Adrenal gland (tissue), 9 donors: ENCODE measurements at regions not wholly inside any gene's neighbourhood (a gene's known extent, or its start where the extent isn't known, plus 50 kb on each side); places are given as distances from the start of the nearest gene placed in this dataset.

Source experiments
- DNase-seq, 7 donors: peaks; one replicate each; pipeline ENCODE4 v3.0.0-alpha.2; 2019 to 2020
- H3K27ac ChIP-seq, 5 donors: fragments of 200-600 bp; sonication (generic) in 4 of 5; 1 replicate in 3 of 5; 2 replicates in 2 of 5; pipeline versions ENCODE4 v1.5.1 to v1.8.0; 2016 to 2020; ENCODE audit warnings: mild to moderate bottlenecking in 1 of 5
- H3K27me3 ChIP-seq: fragments of 200-600 bp; 2 replicates; pipeline ENCODE4 v1.8.0; 2021
- H3K36me3 ChIP-seq, 2 donors: fragments of 200-600 bp; replicated peaks in 1 of 2; 1 replicate in 1 of 2; 2 replicates in 1 of 2; pipeline versions ENCODE4 v1.5.1 to v1.8.0; 2018 to 2022
- H3K4me1 ChIP-seq, 2 donors: fragments of 200-600 bp; replicated peaks in 1 of 2; 1 replicate in 1 of 2; 2 replicates in 1 of 2; pipeline versions ENCODE4 v1.5.1 to v1.8.0; 2018 to 2021
- H3K4me3 ChIP-seq, 4 donors: fragments of 200-600 bp; sonication (generic) in 3 of 4; one replicate each; pipeline ENCODE4 v1.5.1; 2016 to 2018
- H3K9me3 ChIP-seq, 3 donors: fragments of 200-600 bp; sonication (generic) in 1 of 3; replicated peaks in 1 of 3; 1 replicate in 2 of 3; 2 replicates in 1 of 3; pipeline versions ENCODE4 v1.5.1 to v1.8.0; 2016 to 2021
- POLR2A ChIP-seq, 2 donors: fragments of 450-650 bp; IDR thresholded peaks; one replicate each; pipeline ENCODE4 v1.6.1; 2017; ENCODE audit warnings: antibody characterized with exemption in 2 of 2, mild to moderate bottlenecking in 2 of 2, moderate library complexity in 1 of 2
- WGBS, 4 donors: extraction: QIAGEN DNeasy Blood & Tissue Kit in 2 of 4; methylation state at CpG; one replicate each; pipeline versions ENCODE4 v1.1.5 to v1.1.7; 2013 to 2017; 5-methylcytosine and 5-hydroxymethylcytosine counted together
- intact Hi-C, 2 donors: fragments of 100-400 bp; cut with DNase I; formaldehyde crosslinking; loops; one replicate each; pipeline versions ENCODE4 v1.14.1 to v1.15.0; 2022 to 2023
- TF ChIP-seq, protein P1 (sequence below), 6 experiments: fragments of 450-650 bp in 4 of 6; fragments of 200-600 bp in 2 of 6; sonication (generic) in 1 of 6; IDR thresholded peaks; 1 replicate in 5 of 6; 2 replicates in 1 of 6; pipeline versions ENCODE4 v1.5.1 to v1.8.0; 2016 to 2021; ENCODE audit warnings: antibody characterized with exemption in 6 of 6, mild to moderate bottlenecking in 2 of 6, moderate library complexity in 1 of 6
- donor health status: healthy with polysubstance abuse.
- donor health status: Bipolar disorder and iron deficiency.
- donor health status: DM: yes; HTN: yes; CAD: no.
- donor health status: DM: no; HTN: no; CAD: no.
- donor health status: DM: no; HTN: no; CAD: no.

DNA sequence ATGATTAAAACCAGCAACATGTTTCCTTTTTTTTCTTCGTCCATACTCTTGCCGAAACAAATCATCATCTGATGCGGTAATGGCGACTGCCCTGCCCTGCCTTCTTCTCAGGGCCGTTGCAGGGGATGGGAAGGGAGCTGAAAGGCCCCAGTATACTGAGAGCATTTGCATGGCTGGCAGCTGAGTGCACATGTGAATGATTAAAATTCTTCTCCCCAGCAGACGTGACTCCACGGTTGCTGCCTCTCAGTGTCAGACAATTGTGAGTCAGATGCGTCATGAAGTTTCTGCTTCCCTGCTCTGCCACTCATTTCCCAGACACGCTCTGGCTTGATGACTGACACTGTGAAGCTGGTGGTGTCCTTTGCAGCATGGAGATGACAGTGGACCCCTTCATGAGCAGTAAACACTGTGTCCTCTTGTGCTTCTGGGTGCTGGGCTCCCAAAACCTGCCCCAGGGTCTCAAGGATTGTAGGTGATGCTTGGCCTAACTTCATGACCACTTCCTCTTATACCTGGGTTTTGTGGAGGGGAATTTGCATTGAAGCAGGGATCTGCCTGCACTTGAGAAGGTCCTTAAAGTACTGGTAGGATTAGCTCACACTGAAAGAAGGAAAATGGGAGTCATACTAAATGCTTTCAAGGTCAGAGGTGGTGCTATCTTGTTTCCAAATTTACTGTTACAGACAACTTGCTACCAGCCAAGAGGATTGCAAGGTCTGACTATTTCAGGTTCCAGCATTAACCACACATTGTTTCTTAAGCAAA lies 222.5 kb upstream of the COPS8 start:
- no peaks in the 10 kb centered on the region for H3K27me3 ChIP-seq
- no peaks in the 10 kb centered on the region for H3K36me3 ChIP-seq
- H3K4me3 ChIP-seq, result no peak overlapping the region
- intact Hi-C loops, result no loop called here
- TF ChIP-seq, protein P1, sequence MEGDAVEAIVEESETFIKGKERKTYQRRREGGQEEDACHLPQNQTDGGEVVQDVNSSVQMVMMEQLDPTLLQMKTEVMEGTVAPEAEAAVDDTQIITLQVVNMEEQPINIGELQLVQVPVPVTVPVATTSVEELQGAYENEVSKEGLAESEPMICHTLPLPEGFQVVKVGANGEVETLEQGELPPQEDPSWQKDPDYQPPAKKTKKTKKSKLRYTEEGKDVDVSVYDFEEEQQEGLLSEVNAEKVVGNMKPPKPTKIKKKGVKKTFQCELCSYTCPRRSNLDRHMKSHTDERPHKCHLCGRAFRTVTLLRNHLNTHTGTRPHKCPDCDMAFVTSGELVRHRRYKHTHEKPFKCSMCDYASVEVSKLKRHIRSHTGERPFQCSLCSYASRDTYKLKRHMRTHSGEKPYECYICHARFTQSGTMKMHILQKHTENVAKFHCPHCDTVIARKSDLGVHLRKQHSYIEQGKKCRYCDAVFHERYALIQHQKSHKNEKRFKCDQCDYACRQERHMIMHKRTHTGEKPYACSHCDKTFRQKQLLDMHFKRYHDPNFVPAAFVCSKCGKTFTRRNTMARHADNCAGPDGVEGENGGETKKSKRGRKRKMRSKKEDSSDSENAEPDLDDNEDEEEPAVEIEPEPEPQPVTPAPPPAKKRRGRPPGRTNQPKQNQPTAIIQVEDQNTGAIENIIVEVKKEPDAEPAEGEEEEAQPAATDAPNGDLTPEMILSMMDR (IDR thresholded peaks at IDR 0.05), result no peak
- no peak for TF ChIP-seq POLR2A (IDR thresholded peaks at IDR 0.05)
- peak in 2 of 7 donors; percentile 9 to 34 for DNase-seq
- H3K4me1 ChIP-seq, result no peaks in the 10 kb centered on the region
- no peak overlapping the region for H3K27ac ChIP-seq
- no peaks in the 10 kb centered on the region for H3K9me3 ChIP-seq
- 66 to 82% (median 81%) methylated on average over 8 to 9 of the region's 9 CpGs for WGBS, 4 donors

DNA sequence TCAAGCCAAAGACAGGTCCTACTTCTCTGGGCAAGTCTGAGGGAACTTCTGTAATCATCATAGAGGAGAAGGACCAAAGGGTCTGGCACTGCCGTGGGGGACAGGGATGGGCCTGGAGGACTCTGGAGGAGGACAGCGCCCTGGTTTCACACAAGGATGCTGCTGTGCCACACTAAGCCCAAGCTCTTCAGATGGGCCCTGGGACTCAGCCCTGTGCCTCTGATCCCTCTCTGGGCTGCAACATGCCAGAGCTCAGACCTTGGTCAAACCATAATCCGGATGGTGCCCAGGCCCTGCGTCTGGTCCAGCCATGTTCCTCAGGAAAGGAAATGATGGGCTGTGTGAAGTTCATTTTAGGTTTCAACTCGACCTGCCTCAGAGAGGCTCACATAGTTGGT lies 222.0 kb upstream of the COPS8 start:
- Histone ChIP-seq H3K27me3 (no peaks in the 10 kb centered on the region), H3K9me3 (no peaks in the 10 kb centered on the region), H3K4me3 (no peak overlapping the region), H3K4me1 (no peaks in the 10 kb centered on the region), H3K27ac (no peak overlapping the region), H3K36me3 (no peaks in the 10 kb centered on the region)
- 81 to 91% (median 88%) methylated on average over 5 of the region's 5 CpGs for WGBS, 4 donors
- DNase-seq, result peak in 2 of 7 donors; percentile 9 to 27
- intact Hi-C loops, result no loop called here
- TF ChIP-seq POLR2A (IDR thresholded peaks at IDR 0.05), result no peak
- TF ChIP-seq, protein P1 (IDR thresholded peaks at IDR 0.05), result no peak

DNA sequence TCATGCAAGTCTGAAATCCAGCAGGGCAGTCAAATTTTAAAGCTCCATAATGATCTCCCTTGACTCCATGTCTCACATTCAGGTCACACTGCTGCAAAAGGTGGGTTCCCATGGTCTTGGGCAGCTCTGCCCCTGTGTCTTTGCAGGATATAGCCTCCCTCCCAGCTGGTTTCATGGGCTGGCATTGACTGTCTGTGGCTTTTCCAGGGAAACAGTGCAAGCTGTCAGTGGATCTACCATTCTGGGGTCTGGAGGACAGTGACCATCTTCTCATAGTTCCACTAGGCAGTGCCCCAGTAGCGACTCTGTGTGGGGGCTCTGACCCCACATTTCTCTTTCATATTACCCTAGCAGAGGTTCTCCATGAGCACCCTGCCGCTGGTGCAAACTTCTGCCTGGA lies 220.6 kb upstream of the COPS8 start:
- intact Hi-C loops, result no loop called here
- H3K4me3 ChIP-seq, result no peak overlapping the region
- no peaks in the 10 kb centered on the region for H3K27me3 ChIP-seq
- H3K9me3 ChIP-seq, result no peaks in the 10 kb centered on the region
- 81 to 92% (median 89%) methylated on average over 2 of the region's 2 CpGs for WGBS, 4 donors
- peak in 1 of 7 donors; percentile 30 for DNase-seq
- H3K4me1 ChIP-seq, result no peaks in the 10 kb centered on the region
- TF ChIP-seq, protein P1 (IDR thresholded peaks at IDR 0.05), result no peak
- TF ChIP-seq POLR2A (IDR thresholded peaks at IDR 0.05), result no peak
- H3K36me3 ChIP-seq, result no peaks in the 10 kb centered on the region
- H3K27ac ChIP-seq, result no peak overlapping the region

DNA sequence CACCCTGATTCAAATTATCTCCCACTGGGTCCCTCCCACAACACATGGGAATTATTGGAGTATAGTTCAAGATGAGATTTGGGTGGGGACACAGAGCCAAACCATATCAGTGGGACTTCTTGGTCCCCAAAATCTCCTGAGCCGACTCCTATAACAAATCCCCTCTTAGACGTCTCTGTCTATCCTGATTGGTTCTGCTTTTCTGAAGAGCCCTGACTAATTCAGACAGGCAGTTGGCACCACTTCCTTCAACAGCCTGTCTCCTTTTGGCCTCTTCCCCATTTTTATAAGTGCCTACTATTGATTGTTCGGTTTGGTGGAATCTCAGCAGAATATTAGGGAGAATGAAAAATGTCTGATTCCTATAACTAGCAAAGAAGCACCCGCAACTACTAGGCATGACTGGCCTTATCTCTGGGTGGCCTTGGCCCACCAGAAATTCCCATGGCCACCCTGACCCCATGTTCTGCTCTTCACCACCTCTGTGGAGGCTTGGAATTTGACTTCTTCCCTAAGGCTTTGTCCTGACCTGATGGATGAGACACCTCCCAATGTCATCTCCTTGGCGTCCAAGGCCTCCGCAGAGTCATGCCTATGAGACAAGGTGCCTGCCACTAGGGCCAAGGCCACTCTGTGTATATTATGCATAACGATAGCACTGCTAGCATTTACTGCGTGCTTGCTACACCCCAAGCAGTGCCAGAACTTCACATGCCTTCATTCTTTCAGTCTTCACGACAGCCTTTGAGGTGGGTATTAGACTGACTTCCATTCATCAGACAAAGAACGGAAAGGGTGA lies 218.9 kb upstream of the COPS8 start:
- peak in 3 of 7 donors; percentile 12 to 35 (median 25) for DNase-seq
- Histone ChIP-seq H3K4me1 (no peaks in the 10 kb centered on the region), H3K4me3 (no peak overlapping the region), H3K9me3 (no peaks in the 10 kb centered on the region), H3K27ac (peak overlapping the region in 1 of 5 donors; percentile 45), H3K27me3 (no peaks in the 10 kb centered on the region), H3K36me3 (no peaks in the 10 kb centered on the region)
- TF ChIP-seq, protein P1 (IDR thresholded peaks at IDR 0.05), result no peak
- no peak for TF ChIP-seq POLR2A (IDR thresholded peaks at IDR 0.05)
- intact Hi-C loops, result no loop called here
- WGBS, 4 donors, result 65 to 77% (median 74%) methylated on average over 10 of the region's 10 CpGs
